Fibroblast of lung (primary cell): ENCODE measurements at regions not wholly inside any gene's neighbourhood (a gene's known extent, or its start where the extent isn't known, plus 50 kb on each side); places are given as distances from the start of the nearest gene placed in this dataset.

Experiments
- DNase-seq, 2 donors: peaks; one replicate each; pipeline versions ENCODE4 v3.0.0 to v3.0.0-alpha.2; 2010; ENCODE audit warnings: low read depth in 2 of 2
- H2AFZ ChIP-seq: 2 replicates; pipeline ENCODE4 v1.5.1; 2012; ENCODE audit warnings: low read length, control low read depth, inconsistent platforms
- H3K27ac ChIP-seq: 2 replicates; pipeline ENCODE4 v1.5.1; 2011; ENCODE audit warnings: low read length, control low read depth; ENCODE audit not compliant: insufficient read depth
- H3K27me3 ChIP-seq: 2 replicates; pipeline ENCODE4 v1.5.1; 2011; ENCODE audit warnings: mild to moderate bottlenecking, low read length; ENCODE audit not compliant: control insufficient read depth, insufficient read depth
- H3K36me3 ChIP-seq: 2 replicates; pipeline ENCODE4 v1.5.1; 2011; ENCODE audit warnings: low read length; ENCODE audit not compliant: control insufficient read depth, insufficient read depth
- H3K4me1 ChIP-seq: 2 replicates; pipeline ENCODE4 v1.5.1; 2011; ENCODE audit warnings: low read length; ENCODE audit not compliant: control insufficient read depth, insufficient read depth; ENCODE audit errors: extremely low read depth
- H3K4me2 ChIP-seq: 2 replicates; pipeline ENCODE4 v1.5.1; 2011; ENCODE audit warnings: low read length, control low read depth; ENCODE audit not compliant: insufficient read depth; ENCODE audit errors: extremely low read depth
- H3K4me3 ChIP-seq, 4 experiments: fragments of 200-600 bp in 1 of 4; sonication (generic) in 1 of 4; replicated peaks in 1 of 4; 2 replicates each; pipeline ENCODE4 v1.5.1; 2011 to 2016; ENCODE audit warnings: low read length in 4 of 4, low read depth in 3 of 4, mild to moderate bottlenecking in 3 of 4, control low read depth in 2 of 4, inconsistent platforms in 1 of 4, mixed read lengths in 1 of 4; ENCODE audit not compliant: insufficient read depth in 1 of 4; ENCODE audit errors: control extremely low read depth in 1 of 4
- H3K79me2 ChIP-seq: 2 replicates; pipeline ENCODE4 v1.5.1; 2012; ENCODE audit warnings: mild to moderate bottlenecking, low read length, inconsistent platforms; ENCODE audit not compliant: control insufficient read depth, insufficient read depth
- H3K9ac ChIP-seq: 2 replicates; pipeline ENCODE4 v1.5.1; 2011; ENCODE audit warnings: mild to moderate bottlenecking, low read length, control low read depth; ENCODE audit not compliant: insufficient read depth
- H3K9me3 ChIP-seq: 2 replicates; pipeline ENCODE4 v1.5.1; 2012; ENCODE audit warnings: low read depth, low read length; ENCODE audit not compliant: control insufficient read depth, insufficient read depth
- H4K20me1 ChIP-seq: 2 replicates; pipeline ENCODE4 v1.5.1; 2011; ENCODE audit warnings: low read length; ENCODE audit not compliant: control insufficient read depth, insufficient read depth; ENCODE audit errors: extremely low read depth
- EZH2 ChIP-seq: IDR thresholded peaks from 2 replicates; pipeline ENCODE4 v1.5.1; 2012; ENCODE audit warnings: low read length, control low read depth, mild to moderate bottlenecking; ENCODE audit errors: missing control alignments
- TF ChIP-seq, protein P1 (sequence below), 2 donors: IDR thresholded peaks in 1 of 2; conservative IDR thresholded peaks in 1 of 2; 1 replicate in 1 of 2; 2 replicates in 1 of 2; pipeline ENCODE4 v1.5.1; 2011 to 2012; ENCODE audit warnings: low read length in 2 of 2, control low read depth in 1 of 2, inconsistent platforms in 1 of 2, low read depth in 1 of 2, mild to moderate bottlenecking in 1 of 2

GRCh38 chr13:64774915-64775314 lies 2455.2 kb downstream of the PCDH9 start:
- no peak overlapping the region for H3K27ac ChIP-seq
- no peak overlapping the region for H3K4me2 ChIP-seq
- H3K36me3 ChIP-seq, result no peaks in the 10 kb centered on the region
- TF ChIP-seq, protein P1, sequence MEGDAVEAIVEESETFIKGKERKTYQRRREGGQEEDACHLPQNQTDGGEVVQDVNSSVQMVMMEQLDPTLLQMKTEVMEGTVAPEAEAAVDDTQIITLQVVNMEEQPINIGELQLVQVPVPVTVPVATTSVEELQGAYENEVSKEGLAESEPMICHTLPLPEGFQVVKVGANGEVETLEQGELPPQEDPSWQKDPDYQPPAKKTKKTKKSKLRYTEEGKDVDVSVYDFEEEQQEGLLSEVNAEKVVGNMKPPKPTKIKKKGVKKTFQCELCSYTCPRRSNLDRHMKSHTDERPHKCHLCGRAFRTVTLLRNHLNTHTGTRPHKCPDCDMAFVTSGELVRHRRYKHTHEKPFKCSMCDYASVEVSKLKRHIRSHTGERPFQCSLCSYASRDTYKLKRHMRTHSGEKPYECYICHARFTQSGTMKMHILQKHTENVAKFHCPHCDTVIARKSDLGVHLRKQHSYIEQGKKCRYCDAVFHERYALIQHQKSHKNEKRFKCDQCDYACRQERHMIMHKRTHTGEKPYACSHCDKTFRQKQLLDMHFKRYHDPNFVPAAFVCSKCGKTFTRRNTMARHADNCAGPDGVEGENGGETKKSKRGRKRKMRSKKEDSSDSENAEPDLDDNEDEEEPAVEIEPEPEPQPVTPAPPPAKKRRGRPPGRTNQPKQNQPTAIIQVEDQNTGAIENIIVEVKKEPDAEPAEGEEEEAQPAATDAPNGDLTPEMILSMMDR (conservative IDR thresholded peaks at IDR 0.05 in 1 of 2, IDR thresholded peaks at IDR 0.05 in 1 of 2; ENCODE audit: low read depth in 1 of 2, low read length in 2 of 2), result no peak
- TF ChIP-seq EZH2, result no peak
- no peaks in the 10 kb centered on the region for H3K4me1 ChIP-seq
- no peaks in the 10 kb centered on the region for H3K9me3 ChIP-seq
- no peak overlapping the region for H3K4me3 ChIP-seq
- H3K79me2 ChIP-seq, result no peaks in the 10 kb centered on the region
- H3K9ac ChIP-seq, result no peak overlapping the region
- H2AFZ ChIP-seq, result no peak overlapping the region
- DNase-seq, result no peak
- H3K27me3 ChIP-seq, result no peaks in the 10 kb centered on the region
- H4K20me1 ChIP-seq, result no peaks in the 10 kb centered on the region

DNA sequence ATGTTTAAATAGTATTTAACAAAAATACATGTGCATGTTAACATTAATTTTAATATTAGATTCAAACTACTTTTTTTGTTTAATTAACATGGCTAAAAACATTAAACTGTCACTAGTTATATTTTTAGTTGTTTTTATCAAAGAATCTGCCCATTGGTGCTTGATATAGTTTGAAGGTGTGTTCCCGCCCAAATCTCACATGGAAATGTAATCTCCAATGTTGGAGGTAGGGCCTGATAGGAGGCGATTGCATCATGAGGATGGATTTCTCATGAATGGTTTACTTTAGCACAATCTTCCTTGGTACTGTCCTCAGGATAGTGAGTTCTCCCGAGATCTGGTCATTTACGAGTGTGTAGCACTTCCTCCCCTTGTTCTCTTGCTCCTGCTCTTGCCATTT lies 2459.4 kb downstream of the PCDH9 start:
- H3K27ac ChIP-seq, result no peak overlapping the region
- H3K4me2 ChIP-seq, result no peak overlapping the region
- no peaks in the 10 kb centered on the region for H4K20me1 ChIP-seq
- H3K4me3 ChIP-seq, result no peak overlapping the region
- no peak overlapping the region for H2AFZ ChIP-seq
- no peaks in the 10 kb centered on the region for H3K9me3 ChIP-seq
- no peaks in the 10 kb centered on the region for H3K36me3 ChIP-seq
- no peaks in the 10 kb centered on the region for H3K79me2 ChIP-seq
- H3K4me1 ChIP-seq, result no peaks in the 10 kb centered on the region
- H3K27me3 ChIP-seq, result no peaks in the 10 kb centered on the region
- H3K9ac ChIP-seq, result no peak overlapping the region
- no peak for DNase-seq
- no peak for TF ChIP-seq EZH2
- TF ChIP-seq, protein P1 (conservative IDR thresholded peaks at IDR 0.05 in 1 of 2, IDR thresholded peaks at IDR 0.05 in 1 of 2; ENCODE audit: low read depth in 1 of 2, low read length in 2 of 2), result no peak

- Histone ChIP-seq H4K20me1 (no peaks in the 10 kb centered on the region), H3K4me3 (no peak overlapping the region), H2AFZ (no peak overlapping the region), H3K27me3 (no peaks in the 10 kb centered on the region), H3K4me1 (no peaks in the 10 kb centered on the region), H3K4me2 (no peak overlapping the region), H3K36me3 (no peaks in the 10 kb centered on the region), H3K27ac (no peak overlapping the region), H3K79me2 (no peaks in the 10 kb centered on the region), H3K9ac (no peak overlapping the region), H3K9me3 (no peaks in the 10 kb centered on the region)
- TF ChIP-seq, protein P1 (conservative IDR thresholded peaks at IDR 0.05 in 1 of 2, IDR thresholded peaks at IDR 0.05 in 1 of 2; ENCODE audit: low read depth in 1 of 2, low read length in 2 of 2), result no peak
- no peak for TF ChIP-seq EZH2
- DNase-seq, result no peak
These were observed 2463.1 kb downstream of the PCDH9 start for GRCh38 chr13:64767054-64767453.
